GM18511 (cell line): ENCODE measurements at regions not wholly inside any gene's neighbourhood (a gene's known extent, or its start where the extent isn't known, plus 50 kb on each side); places are given as distances from the start of the nearest gene placed in this dataset.
"Not testable (repeated sequence)": the region's sequence is repeated elsewhere in the genome, so short reads cannot be mapped to it uniquely, and the experiment has no call there.

Source experiments
- ATAC-seq: cut with Tn5 transposase; IDR thresholded peaks from one replicate; pipeline ENCODE4 v1.9.1; 2021; ENCODE audit warnings: mild to moderate bottlenecking, moderate library complexity; ENCODE audit not compliant: unreplicated experiment

DNA sequence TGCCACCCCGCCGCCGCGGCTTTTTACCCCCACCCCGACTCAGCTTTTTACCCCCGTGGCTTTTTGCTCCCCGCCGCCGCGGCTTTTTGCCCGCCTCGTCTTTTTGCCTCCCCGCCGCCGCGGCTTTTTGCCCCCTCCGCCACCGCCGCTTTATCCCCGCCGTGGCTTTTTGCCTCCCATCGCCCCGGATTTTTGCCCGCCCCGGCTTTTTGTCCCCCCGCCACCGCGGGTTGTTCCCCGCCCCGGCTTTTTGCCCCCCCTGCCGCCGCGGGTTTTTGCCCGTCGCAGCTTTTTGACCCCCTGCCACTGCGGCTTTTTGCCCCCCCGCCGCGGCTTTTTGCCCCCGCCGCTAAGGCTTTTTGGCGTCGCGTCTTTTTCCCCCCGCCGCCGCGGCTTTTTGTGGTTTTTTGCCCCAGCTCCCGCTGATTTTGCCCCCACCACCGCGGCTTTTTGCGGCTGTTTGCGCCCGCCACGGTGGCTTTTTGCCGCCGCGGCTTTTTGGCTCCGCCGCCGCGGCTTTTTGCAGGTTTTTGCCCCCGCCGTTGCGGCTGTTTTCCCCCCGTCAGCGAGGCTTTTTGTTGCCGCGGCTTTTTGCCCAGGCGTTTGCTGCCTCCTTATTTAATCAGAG, 597.2 kb downstream of the GOLGA6L6 start:
- no peak for ATAC-seq

DNA sequence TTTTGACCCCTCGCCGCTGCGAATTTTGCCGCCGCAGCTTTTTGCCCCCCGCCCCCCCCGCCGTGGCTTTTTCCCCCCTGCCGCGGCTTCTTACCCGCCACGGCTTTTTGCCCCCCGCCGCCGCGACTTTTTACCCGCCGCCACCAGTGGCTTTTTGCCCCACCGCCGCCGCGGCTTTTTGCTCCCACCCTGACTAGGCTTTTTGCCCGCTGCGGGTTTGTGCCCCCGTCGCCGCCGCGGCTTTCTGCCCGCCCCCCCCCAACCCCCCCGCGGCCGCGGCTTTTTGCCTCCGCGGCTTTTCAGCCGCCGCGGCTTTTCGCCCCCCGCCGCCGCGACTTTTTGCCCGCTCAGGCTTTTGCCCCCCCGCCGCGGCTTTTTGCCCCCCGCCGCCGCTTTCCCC, 598.1 kb downstream of the GOLGA6L6 start:
- ATAC-seq = no peak

DNA sequence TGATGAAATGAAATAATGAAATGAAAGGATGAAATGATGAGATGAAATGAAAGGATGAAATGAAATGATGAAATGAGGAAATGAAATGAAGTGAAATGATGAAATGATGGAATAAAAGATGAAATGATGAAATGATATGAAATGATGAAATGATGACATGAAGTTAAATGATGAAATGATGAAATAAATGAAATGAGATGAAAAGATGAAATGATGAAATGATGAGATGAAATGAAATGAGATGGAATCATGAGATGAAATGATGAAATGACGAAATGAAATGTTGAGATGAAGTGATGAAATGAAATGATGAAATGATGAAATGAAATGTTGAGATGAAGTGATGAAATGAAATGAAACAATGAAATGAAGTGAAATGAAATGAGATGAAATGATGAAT, 638.3 kb downstream of the GOLGA6L6 start:
- not testable (repeated sequence) for ATAC-seq

DNA sequence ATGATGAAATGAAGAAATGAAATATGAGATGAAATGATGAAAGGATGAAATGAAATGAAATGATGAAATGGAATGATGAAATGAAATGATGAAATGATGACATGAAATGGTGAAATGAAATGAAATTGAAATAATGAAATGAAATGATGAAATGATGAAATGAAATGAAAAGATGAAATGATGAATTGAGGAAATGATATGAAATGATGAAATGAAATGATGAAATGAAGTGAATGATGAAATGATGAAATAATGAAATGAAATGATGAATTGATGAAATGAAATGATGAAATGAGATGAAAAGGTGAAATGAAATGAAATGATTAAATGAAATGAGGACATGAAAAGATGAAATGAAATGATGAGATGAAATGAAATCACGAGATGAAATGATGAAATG, 639.2 kb downstream of the GOLGA6L6 start:
- ATAC-seq = not testable (repeated sequence)

DNA sequence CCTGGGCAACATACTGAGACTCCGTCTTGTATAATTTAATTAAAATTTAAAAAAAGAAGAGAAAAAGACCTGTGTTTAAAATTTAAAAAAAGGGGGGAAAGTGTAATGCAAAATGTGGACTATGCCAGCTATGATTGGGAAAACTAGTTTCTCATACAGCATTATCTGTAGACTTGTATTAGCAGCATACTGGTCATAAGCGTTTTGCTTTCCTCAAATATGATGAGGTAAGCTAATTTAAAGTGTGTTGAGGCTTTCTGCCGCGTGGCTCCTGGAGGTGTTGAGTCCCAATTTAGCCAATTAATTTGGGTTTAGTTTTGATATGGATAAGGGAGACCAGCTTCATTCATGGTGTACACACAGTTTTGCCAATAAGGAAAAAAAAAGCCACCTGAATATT, 640.2 kb downstream of the GOLGA6L6 start:
- not testable (repeated sequence) for ATAC-seq

DNA sequence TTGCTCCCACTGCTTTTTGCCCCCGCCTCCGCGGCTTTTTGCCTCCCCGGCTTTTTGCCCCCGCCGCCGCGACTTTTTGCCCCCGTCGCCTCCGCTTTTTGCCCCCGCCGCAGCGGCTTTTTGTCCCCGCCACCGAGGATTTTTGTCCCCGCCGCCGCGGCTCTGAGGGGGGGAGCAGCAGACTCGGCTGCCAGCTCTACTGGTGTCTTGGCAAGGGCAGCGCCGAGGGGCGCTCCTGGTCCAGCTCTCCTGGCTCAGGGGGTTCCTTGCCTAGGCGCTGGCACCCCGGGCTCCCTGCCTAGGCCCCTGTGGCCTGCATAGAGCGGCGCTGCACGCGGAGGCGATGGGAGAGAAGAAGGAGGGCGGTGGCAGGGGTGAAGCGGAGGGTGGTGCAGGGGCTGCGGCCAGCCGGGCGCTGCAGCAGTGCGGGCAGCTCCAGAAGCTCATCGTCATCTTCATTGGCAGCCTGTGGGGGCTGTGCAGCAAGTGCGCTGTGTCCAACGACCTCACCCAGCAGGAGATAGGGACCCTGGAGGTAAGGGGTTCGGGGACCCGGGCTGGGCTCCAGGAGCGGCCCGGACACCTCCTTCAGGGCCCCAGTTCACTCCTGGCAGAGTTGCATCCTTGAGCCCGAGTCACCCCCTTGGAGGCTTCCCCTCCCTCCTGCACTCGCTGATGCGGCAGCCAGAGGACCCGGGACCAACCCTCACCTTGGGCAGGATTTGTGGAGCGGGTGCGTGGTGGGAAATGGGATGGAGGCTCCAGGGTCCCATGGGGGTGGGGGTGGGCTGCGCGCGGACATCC, 642.4 kb downstream of the GOLGA6L6 start:
- no peak for ATAC-seq

DNA sequence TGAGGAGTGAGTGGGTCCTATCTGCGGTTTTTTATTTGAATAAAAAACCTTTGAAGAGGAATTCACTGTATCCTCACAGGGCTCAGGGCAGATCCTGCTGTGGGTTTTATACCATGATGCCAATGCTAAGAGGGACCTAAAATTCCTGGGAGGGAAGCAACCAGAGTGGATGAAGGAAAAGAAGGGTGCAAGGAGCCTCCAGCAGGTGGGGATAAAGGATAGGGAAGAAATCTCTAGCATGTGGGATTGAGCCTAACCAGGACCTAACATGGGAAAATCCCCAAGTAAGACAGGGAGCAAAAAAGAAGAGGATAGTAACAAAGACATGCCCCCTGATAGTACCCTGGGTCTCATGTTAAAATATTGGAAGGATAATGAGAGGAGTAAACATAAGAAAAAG, 652.8 kb downstream of the GOLGA6L6 start:
- ATAC-seq = not testable (repeated sequence)

DNA sequence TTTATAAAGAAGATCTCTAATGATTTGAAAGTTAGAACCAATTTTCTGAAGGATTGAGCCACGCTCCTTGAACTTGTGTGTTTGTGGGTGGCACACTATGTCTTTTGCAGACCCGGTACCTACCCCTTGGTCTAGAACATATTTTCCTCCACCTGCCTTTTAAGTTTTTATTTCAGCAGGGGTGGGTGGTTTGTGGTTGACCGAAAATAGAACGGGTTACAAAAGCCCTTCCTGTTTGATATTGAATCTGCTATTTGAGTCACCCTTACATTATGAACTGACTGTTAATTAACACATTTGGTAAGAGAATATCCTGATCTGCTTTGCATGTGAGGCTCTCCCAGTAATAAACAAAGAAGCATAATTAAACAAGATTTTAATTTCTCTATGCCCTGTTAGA, 697.5 kb downstream of the GOLGA6L6 start:
- ATAC-seq = not testable (repeated sequence)
